ENCODE measurements at regions not wholly inside any gene's neighbourhood (a gene's known extent, or its start where the extent isn't known, plus 50 kb on each side); places are given as distances from the start of the nearest gene placed in this dataset.

- no peaks in the 10 kb centered on the region for H3K9me3 ChIP-seq (ENCODE audit: control insufficient read depth, low read length)
- DNase-seq (no peak), ATAC-seq (no peak)
- intact Hi-C loops (cut with DNase I), result no loop called here
- H3K4me3 ChIP-seq (ENCODE audit: low read length), result no peak overlapping the region
- H3K27ac ChIP-seq (ENCODE audit: low read length), result no peak overlapping the region
- WGBS, result 77% methylated on average over 8 of the region's 8 CpGs
- H3K4me1 ChIP-seq (ENCODE audit: control insufficient read depth, insufficient read depth, low read length), result no peaks in the 10 kb centered on the region
- H3K27me3 ChIP-seq (ENCODE audit: control insufficient read depth, insufficient read depth), result no peaks in the 10 kb centered on the region
Measured at GRCh38 chr9:7394002-7394774, 405.4 kb downstream of the DMAC1 start.

- Histone ChIP-seq H3K4me3 (ENCODE audit: low read length) (no peak overlapping the region), H3K9me3 (ENCODE audit: control insufficient read depth, low read length) (no peaks in the 10 kb centered on the region), H3K27ac (ENCODE audit: low read length) (no peak overlapping the region), H3K27me3 (ENCODE audit: control insufficient read depth, insufficient read depth) (no peaks in the 10 kb centered on the region), H3K4me1 (ENCODE audit: control insufficient read depth, insufficient read depth, low read length) (no peaks in the 10 kb centered on the region)
- WGBS, result 90% methylated on average over 3 of the region's 3 CpGs
- no peak for ATAC-seq
- DNase-seq, result no peak
- intact Hi-C loops (cut with DNase I), result no loop called here
Measured at GRCh38 chr9:7392148-7392547, 407.4 kb downstream of the DMAC1 start.

DNA sequence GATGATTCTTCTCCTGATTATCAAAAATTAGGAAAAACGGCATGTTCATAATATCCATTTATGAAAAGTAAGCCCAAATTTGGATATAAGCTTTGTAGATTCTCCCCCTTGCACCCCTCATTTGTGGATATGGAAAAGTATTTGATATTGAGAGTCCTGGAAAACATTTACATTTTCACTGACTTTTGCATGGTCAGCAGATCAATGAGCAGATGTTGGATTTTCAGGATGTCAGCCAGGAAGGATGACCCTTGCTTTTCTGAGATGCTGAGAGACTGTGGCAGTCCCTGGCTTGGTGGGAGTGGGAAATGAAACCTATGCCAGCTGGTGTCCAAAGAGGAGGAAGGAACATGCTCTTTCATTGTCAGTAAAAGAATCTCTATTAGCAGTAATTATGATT lies 410.8 kb downstream of the DMAC1 start:
- ATAC-seq (no peak), DNase-seq (no peak)
- intact Hi-C loops (cut with DNase I), result no loop called here
- no peaks in the 10 kb centered on the region for H3K27me3 ChIP-seq (ENCODE audit: control insufficient read depth, insufficient read depth)
- WGBS, result 98% methylated on average over 1 of the region's 1 CpG
- no peak overlapping the region for H3K27ac ChIP-seq (ENCODE audit: low read length)
- H3K4me1 ChIP-seq (ENCODE audit: control insufficient read depth, insufficient read depth, low read length), result no peaks in the 10 kb centered on the region
- H3K9me3 ChIP-seq (ENCODE audit: control insufficient read depth, low read length), result no peaks in the 10 kb centered on the region
- no peak overlapping the region for H3K4me3 ChIP-seq (ENCODE audit: low read length)

DNA sequence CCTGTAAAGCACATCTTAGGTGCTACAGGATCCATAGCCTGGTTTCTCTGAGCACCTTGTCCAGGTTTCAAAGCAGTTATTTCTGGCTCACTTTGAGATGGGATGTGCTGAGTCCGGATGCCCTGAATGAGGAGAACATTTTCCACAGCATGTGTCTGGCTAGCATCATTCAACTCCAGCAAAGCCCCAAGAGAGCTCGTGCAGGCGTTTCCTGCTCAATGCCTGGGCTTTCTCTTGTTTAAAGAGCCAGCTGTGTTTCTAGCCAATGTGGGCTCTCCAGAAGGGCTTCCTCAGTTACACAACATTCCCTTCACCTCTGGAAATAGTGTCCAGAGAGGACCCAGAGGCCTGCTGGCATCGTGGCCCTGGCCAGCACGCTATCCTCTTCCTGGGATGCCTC lies 411.7 kb downstream of the DMAC1 start:
- WGBS, result 42% methylated on average over 5 of the region's 5 CpGs
- Histone ChIP-seq H3K27me3 (ENCODE audit: control insufficient read depth, insufficient read depth) (no peaks in the 10 kb centered on the region), H3K4me3 (ENCODE audit: low read length) (no peak overlapping the region), H3K27ac (ENCODE audit: low read length) (no peak overlapping the region), H3K9me3 (ENCODE audit: control insufficient read depth, low read length) (no peaks in the 10 kb centered on the region), H3K4me1 (ENCODE audit: control insufficient read depth, insufficient read depth, low read length) (no peaks in the 10 kb centered on the region)
- intact Hi-C loops (cut with DNase I), result no loop called here
- peak in 1 of 3 donors; percentile 24 for DNase-seq
- ATAC-seq, result no peak

DNA sequence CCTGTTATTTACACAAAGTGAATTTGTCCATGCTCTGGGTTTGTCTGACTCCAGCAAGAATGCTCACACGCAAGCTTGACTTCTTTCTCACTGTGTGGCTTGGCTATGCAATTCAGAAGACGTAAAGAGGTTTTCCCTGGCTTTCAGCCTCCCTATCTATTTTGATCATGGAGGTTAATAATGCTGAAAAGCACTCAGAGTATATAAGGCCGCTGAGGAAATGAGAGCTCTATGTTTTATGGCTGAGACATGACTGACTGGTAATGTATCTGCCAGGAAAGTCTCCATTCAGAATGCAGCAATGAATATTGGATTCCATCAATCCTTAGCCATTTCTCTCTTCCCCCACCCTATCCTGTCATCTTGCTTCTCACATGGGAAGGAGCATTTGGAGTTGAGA lies 417.3 kb downstream of the DMAC1 start:
- ATAC-seq (no peak), DNase-seq (no peak)
- 86% methylated on average over 3 of the region's 3 CpGs for WGBS
- Histone ChIP-seq H3K27me3 (ENCODE audit: control insufficient read depth, insufficient read depth) (no peaks in the 10 kb centered on the region), H3K4me1 (ENCODE audit: control insufficient read depth, insufficient read depth, low read length) (no peaks in the 10 kb centered on the region), H3K9me3 (ENCODE audit: control insufficient read depth, low read length) (no peaks in the 10 kb centered on the region), H3K27ac (ENCODE audit: low read length) (no peak overlapping the region), H3K4me3 (ENCODE audit: low read length) (no peak overlapping the region)
- intact Hi-C loops (cut with DNase I), result no loop called here

DNA sequence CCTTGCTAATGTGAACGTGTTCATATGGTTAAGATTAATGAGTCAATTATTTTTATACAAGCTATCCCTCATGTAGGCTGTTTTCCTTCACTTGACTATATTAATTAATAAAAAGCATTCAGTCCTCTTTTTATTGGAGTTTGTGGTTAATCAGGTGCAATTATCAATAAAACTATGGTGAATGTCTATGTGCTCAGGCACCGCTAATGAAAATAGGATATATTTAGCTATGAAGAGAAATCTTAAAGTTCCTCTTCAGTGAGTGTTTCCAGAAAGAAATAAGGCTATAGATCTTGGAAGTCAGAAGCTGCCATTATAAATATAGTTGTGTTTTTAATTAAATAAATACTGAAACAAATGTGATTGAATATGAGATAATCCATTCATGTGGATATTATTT lies 422.1 kb downstream of the DMAC1 start:
- H3K4me1 ChIP-seq (ENCODE audit: control insufficient read depth, insufficient read depth, low read length), result no peaks in the 10 kb centered on the region
- no peak overlapping the region for H3K27ac ChIP-seq (ENCODE audit: low read length)
- 90% methylated on average over 2 of the region's 2 CpGs for WGBS
- DNase-seq, result no peak
- H3K9me3 ChIP-seq (ENCODE audit: control insufficient read depth, low read length), result no peaks in the 10 kb centered on the region
- ATAC-seq, result no peak
- intact Hi-C loops (cut with DNase I), result no loop called here
- H3K27me3 ChIP-seq (ENCODE audit: control insufficient read depth, insufficient read depth), result no peaks in the 10 kb centered on the region
- H3K4me3 ChIP-seq (ENCODE audit: low read length), result no peak overlapping the region

GRCh38 chr9:7376833-7377232 lies 422.7 kb downstream of the DMAC1 start:
- H3K27me3 ChIP-seq (ENCODE audit: control insufficient read depth, insufficient read depth), result no peaks in the 10 kb centered on the region
- no peaks in the 10 kb centered on the region for H3K9me3 ChIP-seq (ENCODE audit: control insufficient read depth, low read length)
- H3K4me3 ChIP-seq (ENCODE audit: low read length), result no peak overlapping the region
- intact Hi-C loops (cut with DNase I), result no loop called here
- DNase-seq (no peak), ATAC-seq (no peak)
- 74% methylated on average over 5 of the region's 5 CpGs for WGBS
- no peaks in the 10 kb centered on the region for H3K4me1 ChIP-seq (ENCODE audit: control insufficient read depth, insufficient read depth, low read length)
- no peak overlapping the region for H3K27ac ChIP-seq (ENCODE audit: low read length)

- WGBS, result 63% methylated on average over 2 of the region's 2 CpGs
- Histone ChIP-seq H3K4me3 (ENCODE audit: low read length) (no peak overlapping the region), H3K27me3 (ENCODE audit: control insufficient read depth, insufficient read depth) (no peaks in the 10 kb centered on the region), H3K9me3 (ENCODE audit: control insufficient read depth, low read length) (no peaks in the 10 kb centered on the region), H3K4me1 (ENCODE audit: control insufficient read depth, insufficient read depth, low read length) (no peaks in the 10 kb centered on the region), H3K27ac (ENCODE audit: low read length) (no peak overlapping the region)
- ATAC-seq, result no peak
- DNase-seq, result no peak
- intact Hi-C loops (cut with DNase I), result no loop called here
Measured at GRCh38 chr9:7376213-7376612, 423.4 kb downstream of the DMAC1 start.

- Histone ChIP-seq H3K27me3 (ENCODE audit: control insufficient read depth, insufficient read depth) (no peaks in the 10 kb centered on the region), H3K9me3 (ENCODE audit: control insufficient read depth, low read length) (no peaks in the 10 kb centered on the region), H3K27ac (ENCODE audit: low read length) (no peak overlapping the region), H3K4me3 (ENCODE audit: low read length) (no peak overlapping the region), H3K4me1 (ENCODE audit: control insufficient read depth, insufficient read depth, low read length) (no peaks in the 10 kb centered on the region)
- WGBS, result 82% methylated on average over 5 of the region's 5 CpGs
- no peak for ATAC-seq
- intact Hi-C loops (cut with DNase I), result no loop called here
- no peak for DNase-seq
Measured at GRCh38 chr9:7375013-7375511, 424.5 kb downstream of the DMAC1 start.

- no peak overlapping the region for H3K27ac ChIP-seq (ENCODE audit: low read length)
- intact Hi-C loops (cut with DNase I), result no loop called here
- DNase-seq (no peak), ATAC-seq (no peak)
- 50% methylated on average over 3 of the region's 3 CpGs for WGBS
- H3K4me1 ChIP-seq (ENCODE audit: control insufficient read depth, insufficient read depth, low read length), result peaks cover 2% of the 10 kb centered on the region
- H3K9me3 ChIP-seq (ENCODE audit: control insufficient read depth, low read length), result no peaks in the 10 kb centered on the region
- no peak overlapping the region for H3K4me3 ChIP-seq (ENCODE audit: low read length)
- no peaks in the 10 kb centered on the region for H3K27me3 ChIP-seq (ENCODE audit: control insufficient read depth, insufficient read depth)
Measured at GRCh38 chr9:7370988-7371387, 428.6 kb downstream of the DMAC1 start.

DNA sequence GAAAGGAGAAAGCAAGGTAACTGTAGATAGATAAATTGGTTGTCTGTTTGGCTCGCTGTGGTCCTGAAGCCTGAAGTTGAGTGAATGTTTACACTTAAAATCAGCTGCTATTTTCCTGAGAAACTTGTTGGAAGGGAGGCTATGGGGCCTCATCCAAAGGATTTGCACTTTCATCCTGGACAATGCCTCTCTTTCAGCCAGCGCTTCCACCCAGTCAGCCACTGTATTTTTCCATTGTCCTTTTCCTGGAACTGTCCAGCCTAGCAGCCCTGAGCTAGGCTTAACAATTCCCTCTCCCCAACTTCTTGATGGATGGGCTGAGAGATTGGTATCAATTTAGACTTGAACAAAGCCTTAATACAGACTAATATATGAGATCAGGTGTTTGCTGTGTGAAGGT lies 429.2 kb downstream of the DMAC1 start:
- 67% methylated on average over 2 of the region's 2 CpGs for WGBS
- Histone ChIP-seq H3K9me3 (ENCODE audit: control insufficient read depth, low read length) (no peaks in the 10 kb centered on the region), H3K4me3 (ENCODE audit: low read length) (no peak overlapping the region), H3K4me1 (ENCODE audit: control insufficient read depth, insufficient read depth, low read length) (peaks cover 2% of the 10 kb centered on the region), H3K27me3 (ENCODE audit: control insufficient read depth, insufficient read depth) (no peaks in the 10 kb centered on the region), H3K27ac (ENCODE audit: low read length) (no peak overlapping the region)
- no peak for DNase-seq
- intact Hi-C loops (cut with DNase I), result no loop called here
- ATAC-seq, result peak in 1 of 2 donors; percentile 44

DNA sequence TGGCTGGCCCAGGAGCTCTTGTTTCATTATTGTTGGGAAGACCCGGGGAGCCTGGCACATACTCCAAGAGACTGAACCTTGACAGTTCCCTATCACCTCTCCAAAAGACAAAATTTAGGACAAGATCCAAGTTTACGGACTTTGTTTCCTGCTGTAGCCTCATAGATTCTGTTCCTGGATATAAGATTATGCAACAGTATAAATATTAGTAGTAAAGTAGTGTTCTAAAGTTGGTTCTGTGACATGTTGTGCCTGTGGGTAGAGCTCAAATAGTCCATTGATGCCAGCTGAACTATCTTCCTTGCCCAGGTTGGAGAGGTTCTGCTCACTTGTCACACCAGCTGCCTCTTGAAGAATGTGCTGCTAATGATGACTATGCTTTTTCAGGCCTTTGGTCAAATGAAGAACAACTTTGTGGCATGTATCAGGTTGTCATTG lies 430.2 kb downstream of the DMAC1 start:
- DNase-seq, result no peak
- intact Hi-C loops (cut with DNase I), result no loop called here
- Histone ChIP-seq H3K27me3 (ENCODE audit: control insufficient read depth, insufficient read depth) (no peaks in the 10 kb centered on the region), H3K4me3 (ENCODE audit: low read length) (no peak overlapping the region), H3K9me3 (ENCODE audit: control insufficient read depth, low read length) (no peaks in the 10 kb centered on the region), H3K4me1 (ENCODE audit: control insufficient read depth, insufficient read depth, low read length) (peaks cover 2% of the 10 kb centered on the region), H3K27ac (ENCODE audit: low read length) (no peak overlapping the region)
- no peak for ATAC-seq
- WGBS, result 77% methylated on average over 2 of the region's 2 CpGs

Measured in right cardiac atrium (tissue), 5 donors.